ELR (cell line): ENCODE measurements at regions not wholly inside any gene's neighbourhood (a gene's known extent, or its start where the extent isn't known, plus 50 kb on each side); places are given as distances from the start of the nearest gene placed in this dataset.
A peak's percentile ranks its signal among the peaks of the same experiment; 100 is the strongest.

Source experiments
- DNase-seq: peaks from one replicate; pipeline ENCODE4 v3.0.0-alpha.2; 2015; ENCODE audit warnings: low read depth

GRCh38 chr2:41580806-41581205 is 467.0 kb upstream of the PKDCC start:
- DNase-seq = no peak

GRCh38 chr2:41595240-41595639 is 452.6 kb upstream of the PKDCC start:
- DNase-seq = peak; percentile 6

GRCh38 chr2:41597680-41598079 is 450.1 kb upstream of the PKDCC start:
- no peak for DNase-seq

GRCh38 chr2:41598161-41598894 is 449.5 kb upstream of the PKDCC start:
- DNase-seq = no peak

- no peak for DNase-seq
Measured at GRCh38 chr2:41600460-41600859, 447.4 kb upstream of the PKDCC start.

GRCh38 chr2:41602341-41602740 is 445.5 kb upstream of the PKDCC start:
- no peak for DNase-seq

GRCh38 chr2:41605311-41605710 is 442.5 kb upstream of the PKDCC start:
- no peak for DNase-seq

- no peak for DNase-seq
Measured at GRCh38 chr2:41605914-41606313, 441.9 kb upstream of the PKDCC start.

- no peak for DNase-seq
Measured at GRCh38 chr2:41610501-41611190, 437.2 kb upstream of the PKDCC start.

GRCh38 chr2:41618754-41619153 is 429.1 kb upstream of the PKDCC start:
- no peak for DNase-seq

- DNase-seq = no peak
Measured at GRCh38 chr2:41621095-41621494, 426.7 kb upstream of the PKDCC start.

GRCh38 chr2:41621563-41621962 is 426.3 kb upstream of the PKDCC start:
- DNase-seq = no peak

GRCh38 chr2:41622301-41622700 is 425.5 kb upstream of the PKDCC start:
- DNase-seq = no peak

- no peak for DNase-seq
Measured at GRCh38 chr2:41626936-41627335, 420.9 kb upstream of the PKDCC start.

- DNase-seq = no peak
Measured at GRCh38 chr2:41634686-41635085, 413.1 kb upstream of the PKDCC start.

- DNase-seq = no peak
Measured at GRCh38 chr2:41644936-41645335, 402.9 kb upstream of the PKDCC start.

GRCh38 chr2:41647468-41648050 is 400.3 kb upstream of the PKDCC start:
- DNase-seq = no peak

- no peak for DNase-seq
Measured at GRCh38 chr2:41657226-41657625, 390.6 kb upstream of the PKDCC start.

GRCh38 chr2:41659758-41660157 is 388.1 kb upstream of the PKDCC start:
- DNase-seq = no peak

- DNase-seq = no peak
Measured at GRCh38 chr2:41662461-41662860, 385.4 kb upstream of the PKDCC start.

GRCh38 chr2:41663056-41663455 is 384.8 kb upstream of the PKDCC start:
- no peak for DNase-seq

GRCh38 chr2:41668529-41668928 is 379.3 kb upstream of the PKDCC start:
- DNase-seq = no peak

GRCh38 chr2:41678639-41679038 is 369.2 kb upstream of the PKDCC start:
- no peak for DNase-seq
